GM23248 (cell line): ENCODE measurements at regions not wholly inside any gene's neighbourhood (a gene's known extent, or its start where the extent isn't known, plus 50 kb on each side); places are given as distances from the start of the nearest gene placed in this dataset.

Source experiments
- EZH2 ChIP-seq: fragments of 200-600 bp; sonication (generic); IDR thresholded peaks from 2 replicates; pipeline ENCODE4 v1.6.1; 2018; ENCODE audit warnings: antibody characterized with exemption, mild to moderate bottlenecking; ENCODE audit not compliant: insufficient read depth, poor library complexity, severe bottlenecking
- EZH2phosphoT487 ChIP-seq: fragments of 200-600 bp; sonication (generic); IDR thresholded peaks from 2 replicates; pipeline ENCODE4 v1.6.1; 2018; ENCODE audit warnings: antibody characterized with exemption, moderate library complexity, mild to moderate bottlenecking, low read depth; ENCODE audit not compliant: insufficient read depth

GRCh38 chr1:215405211-215405610 lies 161.9 kb upstream of the KCTD3 start:
- TF ChIP-seq EZH2 (no peak), EZH2phosphoT487 (no peak)
